SK-N-SH treated with all-trans-retinoic acid at 6 μM for 48 hours (cell line): ENCODE measurements at regions not wholly inside any gene's neighbourhood (a gene's known extent, or its start where the extent isn't known, plus 50 kb on each side); places are given as distances from the start of the nearest gene placed in this dataset.

ENCODE experiments used
- ATAC-seq: fragments of 200-7000 bp; cut with Tn5 transposase; 3 replicates; pipeline ENCODE4 v1.9.1; 2020; ENCODE audit warnings: mild to moderate bottlenecking, moderate library complexity
- ARNTL ChIP-seq: fragments of 450-650 bp; formaldehyde crosslinking; IDR thresholded peaks from 2 replicates; pipeline ENCODE4 v1.5.0; 2020; ENCODE audit warnings: low read depth, mild to moderate bottlenecking, moderate library complexity, borderline replicate concordance
- BACH2 ChIP-seq: fragments of 250-450 bp; sonication (Bioruptor Pico); IDR thresholded peaks from 2 replicates; pipeline ENCODE4 v1.9.0; 2021; ENCODE audit warnings: mild to moderate bottlenecking, borderline replicate concordance
- CSDC2 ChIP-seq: fragments of 250-450 bp; sonication (Bioruptor Pico); IDR thresholded peaks from 2 replicates; pipeline ENCODE4 v1.5.0; 2020; ENCODE audit warnings: mild to moderate bottlenecking, moderate library complexity
- ESRRG ChIP-seq: fragments of 250-450 bp; sonication (Bioruptor Pico); IDR thresholded peaks from 2 replicates; pipeline ENCODE4 v1.6.1; 2021; ENCODE audit warnings: mild to moderate bottlenecking
- GLIS3 ChIP-seq: fragments of 250-450 bp; sonication (Bioruptor Pico); IDR thresholded peaks from 2 replicates; pipeline ENCODE4 v1.5.0; 2020; ENCODE audit warnings: mild to moderate bottlenecking, moderate library complexity
- ISL1 ChIP-seq: fragments of 250-450 bp; sonication (Bioruptor Pico); IDR thresholded peaks from 2 replicates; pipeline ENCODE4 v2.1.2; 2022; ENCODE audit warnings: mild to moderate bottlenecking, moderate library complexity
- OSR1 ChIP-seq: fragments of 250-450 bp; sonication (Bioruptor Pico); IDR thresholded peaks from 2 replicates; pipeline ENCODE4 v1.8.0; 2022; ENCODE audit warnings: moderate library complexity, mild to moderate bottlenecking, inconsistent platforms
- PATZ1 ChIP-seq: fragments of 250-450 bp; sonication (Bioruptor Pico); IDR thresholded peaks from 2 replicates; pipeline ENCODE4 v1.8.0; 2020; ENCODE audit warnings: mild to moderate bottlenecking, moderate library complexity, borderline replicate concordance
- PPARA ChIP-seq: fragments of 250-450 bp; sonication (Bioruptor Pico); IDR thresholded peaks from 2 replicates; pipeline ENCODE4 v1.5.0; 2020; ENCODE audit warnings: mild to moderate bottlenecking, borderline replicate concordance
- SNAI2 ChIP-seq: fragments of 250-450 bp; sonication (Bioruptor Pico); IDR thresholded peaks from 2 replicates; pipeline ENCODE4 v1.5.0; 2020; ENCODE audit warnings: mild to moderate bottlenecking, moderate library complexity
- TCF4 ChIP-seq: fragments of 250-450 bp; sonication (Bioruptor Pico); IDR thresholded peaks from 2 replicates; pipeline ENCODE4 v1.8.0; 2021; ENCODE audit warnings: mild to moderate bottlenecking, moderate library complexity, borderline replicate concordance
- TOX ChIP-seq: fragments of 250-450 bp; sonication (Bioruptor Pico); IDR thresholded peaks from 2 replicates; pipeline ENCODE4 v1.8.0; 2021; ENCODE audit warnings: mild to moderate bottlenecking, moderate library complexity, borderline replicate concordance
- TSHZ2 ChIP-seq: fragments of 250-450 bp; sonication (Bioruptor Pico); IDR thresholded peaks from 2 replicates; pipeline ENCODE4 v1.5.0; 2020; ENCODE audit warnings: mild to moderate bottlenecking, moderate library complexity
- ZC3H10 ChIP-seq: fragments of 250-450 bp; sonication (Bioruptor Pico); IDR thresholded peaks from 2 replicates; pipeline ENCODE4 v1.5.1; 2021; ENCODE audit warnings: mild to moderate bottlenecking, moderate library complexity
- ZFP3 ChIP-seq: fragments of 250-450 bp; sonication (Bioruptor Pico); IDR thresholded peaks from 2 replicates; pipeline ENCODE4 v1.5.0; 2020; ENCODE audit warnings: mild to moderate bottlenecking, moderate library complexity
- ZFP30 ChIP-seq: fragments of 450-650 bp; formaldehyde crosslinking; IDR thresholded peaks from 2 replicates; pipeline ENCODE4 v1.5.0; 2022; ENCODE audit warnings: mild to moderate bottlenecking, moderate library complexity
- ZNF565 ChIP-seq: fragments of 450-650 bp; formaldehyde crosslinking; conservative IDR thresholded peaks from 2 replicates; pipeline ENCODE4 v1.5.0; 2020; ENCODE audit warnings: low read depth, mild to moderate bottlenecking, moderate library complexity
- ZNF70 ChIP-seq: fragments of 450-650 bp; formaldehyde crosslinking; IDR thresholded peaks from 2 replicates; pipeline ENCODE4 v1.5.0; 2020; ENCODE audit warnings: mild to moderate bottlenecking, moderate library complexity
- ZNF8 ChIP-seq: fragments of 450-650 bp; formaldehyde crosslinking; IDR thresholded peaks from 2 replicates; pipeline ENCODE4 v1.5.0; 2020; ENCODE audit warnings: mild to moderate bottlenecking, moderate library complexity
- TF ChIP-seq, protein P1 (sequence below): fragments of 250-450 bp; sonication (Bioruptor Pico); IDR thresholded peaks from 2 replicates; pipeline ENCODE4 v1.5.1; 2021; ENCODE audit warnings: mild to moderate bottlenecking, moderate library complexity
- TF ChIP-seq, protein P2 (sequence below): fragments of 250-450 bp; sonication (Bioruptor Pico); IDR thresholded peaks from 2 replicates; pipeline ENCODE4 v1.8.0; 2021; ENCODE audit warnings: low read depth, mild to moderate bottlenecking, moderate library complexity, borderline replicate concordance

- ATAC-seq: no peak
Observed at GRCh38 chr4:123557857-123558536, 161.4 kb downstream of the SPRY1 start.

GRCh38 chr4:123558865-123559264, 162.3 kb downstream of the SPRY1 start:
- ATAC-seq: no peak
- TF ChIP-seq PPARA (CRISPR knock-in tag) (no peak), ZFP30 (CRISPR knock-in tag) (no peak), ZC3H10 (CRISPR knock-in tag) (no peak), TOX (CRISPR knock-in tag) (no peak)

More at GRCh38 chr4:123557857-123558536, 161.4 kb downstream of the SPRY1 start:
- TF ChIP-seq ZNF8 (CRISPR knock-in tag) (no peak), CSDC2 (CRISPR knock-in tag) (no peak), GLIS3 (CRISPR knock-in tag) (no peak), ZFP30 (CRISPR knock-in tag) (no peak), PATZ1 (CRISPR knock-in tag) (no peak), SNAI2 (CRISPR knock-in tag) (no peak), TSHZ2 (no peak), ARNTL (CRISPR knock-in tag) (no peak), OSR1 (CRISPR knock-in tag) (no peak), TOX (CRISPR knock-in tag) (no peak), ZC3H10 (CRISPR knock-in tag) (no peak), ESRRG (CRISPR knock-in tag) (no peak), ZNF70 (no peak), ZFP3 (CRISPR knock-in tag) (no peak), BACH2 (CRISPR knock-in tag) (no peak)
- TF ChIP-seq, protein P1, sequence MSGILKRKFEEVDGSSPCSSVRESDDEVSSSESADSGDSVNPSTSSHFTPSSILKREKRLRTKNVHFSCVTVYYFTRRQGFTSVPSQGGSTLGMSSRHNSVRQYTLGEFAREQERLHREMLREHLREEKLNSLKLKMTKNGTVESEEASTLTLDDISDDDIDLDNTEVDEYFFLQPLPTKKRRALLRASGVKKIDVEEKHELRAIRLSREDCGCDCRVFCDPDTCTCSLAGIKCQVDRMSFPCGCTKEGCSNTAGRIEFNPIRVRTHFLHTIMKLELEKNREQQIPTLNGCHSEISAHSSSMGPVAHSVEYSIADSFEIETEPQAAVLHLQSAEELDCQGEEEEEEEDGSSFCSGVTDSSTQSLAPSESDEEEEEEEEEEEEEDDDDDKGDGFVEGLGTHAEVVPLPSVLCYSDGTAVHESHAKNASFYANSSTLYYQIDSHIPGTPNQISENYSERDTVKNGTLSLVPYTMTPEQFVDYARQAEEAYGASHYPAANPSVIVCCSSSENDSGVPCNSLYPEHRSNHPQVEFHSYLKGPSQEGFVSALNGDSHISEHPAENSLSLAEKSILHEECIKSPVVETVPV (CRISPR knock-in tag): no peak
- TF ChIP-seq, protein P2, sequence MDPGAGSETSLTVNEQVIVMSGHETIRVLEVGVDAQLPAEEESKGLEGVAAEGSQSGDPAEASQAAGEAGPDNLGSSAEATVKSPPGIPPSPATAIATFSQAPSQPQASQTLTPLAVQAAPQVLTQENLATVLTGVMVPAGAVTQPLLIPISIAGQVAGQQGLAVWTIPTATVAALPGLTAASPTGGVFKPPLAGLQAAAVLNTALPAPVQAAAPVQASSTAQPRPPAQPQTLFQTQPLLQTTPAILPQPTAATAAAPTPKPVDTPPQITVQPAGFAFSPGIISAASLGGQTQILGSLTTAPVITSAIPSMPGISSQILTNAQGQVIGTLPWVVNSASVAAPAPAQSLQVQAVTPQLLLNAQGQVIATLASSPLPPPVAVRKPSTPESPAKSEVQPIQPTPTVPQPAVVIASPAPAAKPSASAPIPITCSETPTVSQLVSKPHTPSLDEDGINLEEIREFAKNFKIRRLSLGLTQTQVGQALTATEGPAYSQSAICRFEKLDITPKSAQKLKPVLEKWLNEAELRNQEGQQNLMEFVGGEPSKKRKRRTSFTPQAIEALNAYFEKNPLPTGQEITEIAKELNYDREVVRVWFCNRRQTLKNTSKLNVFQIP (CRISPR knock-in tag): no peak

GRCh38 chr4:123559955-123560871, 163.6 kb downstream of the SPRY1 start:
- TF ChIP-seq TSHZ2 (no peak), ISL1 (no peak), ZNF70 (no peak), ESRRG (CRISPR knock-in tag) (no peak), TCF4 (no peak), ARNTL (CRISPR knock-in tag) (no peak), ZNF565 (CRISPR knock-in tag) (no peak), ZFP30 (CRISPR knock-in tag) (no peak)
- TF ChIP-seq, protein P2 (CRISPR knock-in tag): no peak
- ATAC-seq: peak; percentile 54
